ENCODE measurements at regions not wholly inside any gene's neighbourhood (a gene's known extent, or its start where the extent isn't known, plus 50 kb on each side); places are given as distances from the start of the nearest gene placed in this dataset.

GRCh38 chrX:69094977-69095669 is 70.1 kb downstream of the PJA1 start:
- no peak for DNase-seq
- ChIA-PET POLR2A (no interaction called here), CTCF (no interaction called here)
- Mint-ChIP-seq H3K9me3 (no peaks in the 10 kb centered on the region), H3K27me3 (no peaks in the 10 kb centered on the region), H3K27ac (no peak overlapping the region), H3K4me3 (no peak overlapping the region), H3K36me3 (ENCODE audit: low read depth) (no peaks in the 10 kb centered on the region), H3K4me1 (no peaks in the 10 kb centered on the region)

GRCh38 chrX:69093960-69094871 is 71.0 kb downstream of the PJA1 start:
- DNase-seq, result peak; percentile 37
- no peaks in the 10 kb centered on the region for H3K36me3 Mint-ChIP-seq (ENCODE audit: low read depth)
- H3K27ac Mint-ChIP-seq, result no peak overlapping the region
- ChIA-PET CTCF (interaction anchor here (1.0 kb wide), 1 partner anchor 128 kb away, joined by 9 read pairs; no protein-coding TSS in a partner anchor), POLR2A (no interaction called here)
- H3K9me3 Mint-ChIP-seq, result no peaks in the 10 kb centered on the region
- H3K4me3 Mint-ChIP-seq, result no peak overlapping the region
- no peaks in the 10 kb centered on the region for H3K27me3 Mint-ChIP-seq
- no peaks in the 10 kb centered on the region for H3K4me1 Mint-ChIP-seq

GRCh38 chrX:69090022-69090421 is 75.2 kb downstream of the PJA1 start:
- H3K27ac Mint-ChIP-seq, result no peak overlapping the region
- H3K9me3 Mint-ChIP-seq, result no peaks in the 10 kb centered on the region
- no peak overlapping the region for H3K4me3 Mint-ChIP-seq
- H3K36me3 Mint-ChIP-seq (ENCODE audit: low read depth), result no peaks in the 10 kb centered on the region
- POLR2A ChIA-PET, result no interaction called here
- CTCF ChIA-PET, result no interaction called here
- H3K27me3 Mint-ChIP-seq, result no peaks in the 10 kb centered on the region
- no peaks in the 10 kb centered on the region for H3K4me1 Mint-ChIP-seq
- DNase-seq, result no peak

- ChIA-PET POLR2A (no interaction called here), CTCF (no interaction called here)
- no peak overlapping the region for H3K4me3 Mint-ChIP-seq
- no peaks in the 10 kb centered on the region for H3K4me1 Mint-ChIP-seq
- no peaks in the 10 kb centered on the region for H3K9me3 Mint-ChIP-seq
- H3K27ac Mint-ChIP-seq, result no peak overlapping the region
- DNase-seq, result no peak
- no peaks in the 10 kb centered on the region for H3K36me3 Mint-ChIP-seq (ENCODE audit: low read depth)
- no peaks in the 10 kb centered on the region for H3K27me3 Mint-ChIP-seq
These were observed 76.0 kb downstream of the PJA1 start for GRCh38 chrX:69089203-69089602.

- CTCF ChIA-PET, result no interaction called here
- Mint-ChIP-seq H3K9me3 (no peaks in the 10 kb centered on the region), H3K36me3 (ENCODE audit: low read depth) (no peaks in the 10 kb centered on the region), H3K27ac (no peak overlapping the region), H3K4me3 (no peak overlapping the region), H3K27me3 (no peaks in the 10 kb centered on the region), H3K4me1 (no peaks in the 10 kb centered on the region)
- POLR2A ChIA-PET, result no interaction called here
- DNase-seq, result no peak
These were observed 76.9 kb downstream of the PJA1 start for GRCh38 chrX:69088171-69088938.

GRCh38 chrX:69085826-69086225 is 79.4 kb downstream of the PJA1 start:
- no peaks in the 10 kb centered on the region for H3K36me3 Mint-ChIP-seq (ENCODE audit: low read depth)
- no peaks in the 10 kb centered on the region for H3K27me3 Mint-ChIP-seq
- no peak overlapping the region for H3K27ac Mint-ChIP-seq
- CTCF ChIA-PET, result no interaction called here
- POLR2A ChIA-PET, result no interaction called here
- no peak overlapping the region for H3K4me3 Mint-ChIP-seq
- DNase-seq, result no peak
- H3K9me3 Mint-ChIP-seq, result no peaks in the 10 kb centered on the region
- H3K4me1 Mint-ChIP-seq, result no peaks in the 10 kb centered on the region

GRCh38 chrX:69085151-69085550 is 80.1 kb downstream of the PJA1 start:
- H3K4me3 Mint-ChIP-seq, result no peak overlapping the region
- H3K27ac Mint-ChIP-seq, result no peak overlapping the region
- POLR2A ChIA-PET, result no interaction called here
- no peak for DNase-seq
- no peaks in the 10 kb centered on the region for H3K9me3 Mint-ChIP-seq
- H3K4me1 Mint-ChIP-seq, result no peaks in the 10 kb centered on the region
- no peaks in the 10 kb centered on the region for H3K36me3 Mint-ChIP-seq (ENCODE audit: low read depth)
- CTCF ChIA-PET, result no interaction called here
- no peaks in the 10 kb centered on the region for H3K27me3 Mint-ChIP-seq

- Mint-ChIP-seq H3K27ac (no peak overlapping the region), H3K27me3 (no peaks in the 10 kb centered on the region), H3K4me3 (no peak overlapping the region), H3K9me3 (no peaks in the 10 kb centered on the region), H3K4me1 (no peaks in the 10 kb centered on the region), H3K36me3 (ENCODE audit: low read depth) (no peaks in the 10 kb centered on the region)
- ChIA-PET POLR2A (no interaction called here), CTCF (no interaction called here)
- DNase-seq, result no peak
These were observed 81.5 kb downstream of the PJA1 start for GRCh38 chrX:69083801-69084200.

- Mint-ChIP-seq H3K9me3 (no peaks in the 10 kb centered on the region), H3K27me3 (no peaks in the 10 kb centered on the region), H3K4me1 (no peaks in the 10 kb centered on the region), H3K27ac (no peak overlapping the region), H3K36me3 (ENCODE audit: low read depth) (no peaks in the 10 kb centered on the region), H3K4me3 (no peak overlapping the region)
- POLR2A ChIA-PET, result no interaction called here
- CTCF ChIA-PET, result no interaction called here
- no peak for DNase-seq
These were observed 81.9 kb downstream of the PJA1 start for GRCh38 chrX:69083361-69083760.

GRCh38 chrX:69082753-69083150 is 82.5 kb downstream of the PJA1 start:
- no peak overlapping the region for H3K27ac Mint-ChIP-seq
- no peaks in the 10 kb centered on the region for H3K4me1 Mint-ChIP-seq
- no peaks in the 10 kb centered on the region for H3K36me3 Mint-ChIP-seq (ENCODE audit: low read depth)
- DNase-seq, result no peak
- CTCF ChIA-PET, result no interaction called here
- no peaks in the 10 kb centered on the region for H3K9me3 Mint-ChIP-seq
- no peaks in the 10 kb centered on the region for H3K27me3 Mint-ChIP-seq
- POLR2A ChIA-PET, result no interaction called here
- no peak overlapping the region for H3K4me3 Mint-ChIP-seq

GRCh38 chrX:69082055-69082752 is 83.0 kb downstream of the PJA1 start:
- H3K4me1 Mint-ChIP-seq, result no peaks in the 10 kb centered on the region

GRCh38 chrX:69080855-69081465 is 84.3 kb downstream of the PJA1 start:
- no peaks in the 10 kb centered on the region for H3K9me3 Mint-ChIP-seq
- no peak overlapping the region for H3K4me3 Mint-ChIP-seq
- H3K27me3 Mint-ChIP-seq, result no peaks in the 10 kb centered on the region
- no peak for DNase-seq
- ChIA-PET POLR2A (no interaction called here), CTCF (no interaction called here)
- no peaks in the 10 kb centered on the region for H3K36me3 Mint-ChIP-seq (ENCODE audit: low read depth)
- no peaks in the 10 kb centered on the region for H3K4me1 Mint-ChIP-seq
- H3K27ac Mint-ChIP-seq, result no peak overlapping the region

More at GRCh38 chrX:69082055-69082752, 83.0 kb downstream of the PJA1 start:
- ChIA-PET CTCF (no interaction called here), POLR2A (no interaction called here)
- no peaks in the 10 kb centered on the region for H3K36me3 Mint-ChIP-seq (ENCODE audit: low read depth)
- no peaks in the 10 kb centered on the region for H3K9me3 Mint-ChIP-seq
- H3K4me3 Mint-ChIP-seq, result no peak overlapping the region
- DNase-seq, result no peak
- H3K27me3 Mint-ChIP-seq, result no peaks in the 10 kb centered on the region
- no peak overlapping the region for H3K27ac Mint-ChIP-seq

- H3K9me3 Mint-ChIP-seq, result no peaks in the 10 kb centered on the region
- POLR2A ChIA-PET, result no interaction called here
These were observed 86.0 kb downstream of the PJA1 start for GRCh38 chrX:69079268-69079667.

More at GRCh38 chrX:69079268-69079667, 86.0 kb downstream of the PJA1 start:
- Mint-ChIP-seq H3K27me3 (no peaks in the 10 kb centered on the region), H3K4me3 (no peak overlapping the region), H3K36me3 (ENCODE audit: low read depth) (no peaks in the 10 kb centered on the region), H3K4me1 (no peaks in the 10 kb centered on the region), H3K27ac (no peak overlapping the region)
- DNase-seq, result no peak
- CTCF ChIA-PET, result no interaction called here
